T-helper 2 cell treated with Interferon-gamma antibody and Interleukin-4, amounts not matched to agents 5 μg/mL and 100 μg/mL, for 36 hours (primary cell): ENCODE measurements at regions not wholly inside any gene's neighbourhood (a gene's known extent, or its start where the extent isn't known, plus 50 kb on each side); places are given as distances from the start of the nearest gene placed in this dataset.

Experiments used
- DNase-seq: peaks from one replicate; pipeline ENCODE4 v3.0.0; 2021; ENCODE audit warnings: low spot score
- H3K27ac Mint-ChIP-seq: one replicate; pipeline ENCODE4 v1.8.0; 2021; ENCODE audit warnings: mild to moderate bottlenecking, mixed read lengths
- H3K27me3 Mint-ChIP-seq: one replicate; pipeline ENCODE4 v1.8.0; 2021; ENCODE audit warnings: low read depth, mixed read lengths
- H3K36me3 Mint-ChIP-seq: one replicate; pipeline ENCODE4 v1.8.0; 2021; ENCODE audit warnings: low read depth, mixed read lengths
- H3K4me1 Mint-ChIP-seq: one replicate; pipeline ENCODE4 v1.8.0; 2021; ENCODE audit warnings: low read depth, mixed read lengths
- H3K4me3 Mint-ChIP-seq: one replicate; pipeline ENCODE4 v1.8.0; 2022; ENCODE audit warnings: mild to moderate bottlenecking, moderate library complexity, mixed read lengths
- H3K9me3 Mint-ChIP-seq: one replicate; pipeline ENCODE4 v1.8.0; 2021; ENCODE audit warnings: mixed read lengths

DNA sequence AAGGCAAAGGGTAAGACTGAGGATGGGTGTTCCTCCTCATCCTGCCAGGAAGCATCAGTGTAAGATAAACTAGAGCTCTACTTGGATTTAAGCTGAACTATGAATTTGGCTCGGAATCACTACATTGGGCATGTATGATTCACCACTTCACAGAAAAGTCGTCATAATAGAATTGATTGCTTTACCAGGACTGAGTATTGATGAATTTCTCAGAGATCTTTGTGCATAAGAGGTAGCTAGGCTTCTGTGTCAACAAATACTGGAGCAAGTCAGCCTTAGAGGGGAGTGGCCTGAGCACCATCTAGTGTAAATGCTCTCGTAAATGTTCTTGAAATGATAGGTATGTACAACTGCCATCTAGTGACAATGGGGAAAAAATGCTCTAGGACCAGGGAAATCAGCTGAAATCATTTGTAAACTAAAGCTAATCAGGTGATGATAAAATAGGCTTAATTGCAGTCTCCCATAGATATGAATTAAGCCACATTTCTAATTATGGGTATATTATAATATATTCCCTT, 309.5 kb upstream of the FMR1 start:
- no peaks in the 10 kb centered on the region for H3K27me3 Mint-ChIP-seq
- no peak overlapping the region for H3K27ac Mint-ChIP-seq
- no peak overlapping the region for H3K4me3 Mint-ChIP-seq
- no peak for DNase-seq
- no peaks in the 10 kb centered on the region for H3K36me3 Mint-ChIP-seq
- H3K9me3 Mint-ChIP-seq = no peaks in the 10 kb centered on the region
- no peaks in the 10 kb centered on the region for H3K4me1 Mint-ChIP-seq

DNA sequence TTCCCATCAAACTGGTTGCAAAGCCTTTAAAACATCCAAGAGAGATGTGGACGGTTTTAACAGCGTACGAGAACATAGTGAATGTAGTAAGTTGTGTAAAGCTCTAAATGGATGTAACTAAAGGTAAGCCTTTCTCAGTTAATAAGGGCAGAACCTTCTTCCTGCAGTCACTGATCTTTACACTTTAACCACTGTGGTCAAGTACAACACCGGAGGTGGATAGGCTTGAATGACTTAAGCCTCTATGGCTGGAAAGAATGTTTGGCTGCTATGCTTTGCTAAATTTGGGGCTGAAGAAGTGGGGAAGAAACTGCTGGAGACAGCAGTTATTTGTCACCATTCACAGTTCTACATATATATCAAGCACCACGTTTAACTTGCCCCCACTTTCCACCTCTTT, 285.1 kb upstream of the FMR1 start:
- H3K36me3 Mint-ChIP-seq = no peaks in the 10 kb centered on the region
- H3K4me1 Mint-ChIP-seq = no peaks in the 10 kb centered on the region
- no peak overlapping the region for H3K27ac Mint-ChIP-seq
- no peak overlapping the region for H3K4me3 Mint-ChIP-seq
- no peak for DNase-seq
- H3K9me3 Mint-ChIP-seq = no peaks in the 10 kb centered on the region
- no peaks in the 10 kb centered on the region for H3K27me3 Mint-ChIP-seq

DNA sequence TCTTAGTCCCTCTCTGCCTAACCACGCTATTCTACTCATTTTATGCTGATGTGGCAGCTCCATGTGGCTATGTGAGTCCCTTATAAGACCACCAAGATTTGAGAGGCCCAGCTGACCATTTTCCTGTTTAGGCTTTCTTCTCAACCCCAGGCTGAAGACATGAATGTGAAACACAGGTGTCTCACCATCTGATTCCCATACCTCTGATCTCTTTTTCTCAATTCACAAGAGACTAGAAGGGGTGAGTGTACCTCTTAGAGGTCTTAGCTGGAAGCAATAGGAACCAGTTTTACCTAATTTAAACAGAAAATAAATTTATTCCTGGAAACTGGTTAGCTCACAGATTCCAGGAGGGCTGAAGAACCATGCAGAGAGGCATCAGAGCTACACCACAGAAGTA, 276.5 kb upstream of the FMR1 start:
- H3K27ac Mint-ChIP-seq = no peak overlapping the region
- H3K9me3 Mint-ChIP-seq = no peaks in the 10 kb centered on the region
- no peak for DNase-seq
- H3K27me3 Mint-ChIP-seq = no peaks in the 10 kb centered on the region
- no peak overlapping the region for H3K4me3 Mint-ChIP-seq
- no peaks in the 10 kb centered on the region for H3K4me1 Mint-ChIP-seq
- no peaks in the 10 kb centered on the region for H3K36me3 Mint-ChIP-seq

DNA sequence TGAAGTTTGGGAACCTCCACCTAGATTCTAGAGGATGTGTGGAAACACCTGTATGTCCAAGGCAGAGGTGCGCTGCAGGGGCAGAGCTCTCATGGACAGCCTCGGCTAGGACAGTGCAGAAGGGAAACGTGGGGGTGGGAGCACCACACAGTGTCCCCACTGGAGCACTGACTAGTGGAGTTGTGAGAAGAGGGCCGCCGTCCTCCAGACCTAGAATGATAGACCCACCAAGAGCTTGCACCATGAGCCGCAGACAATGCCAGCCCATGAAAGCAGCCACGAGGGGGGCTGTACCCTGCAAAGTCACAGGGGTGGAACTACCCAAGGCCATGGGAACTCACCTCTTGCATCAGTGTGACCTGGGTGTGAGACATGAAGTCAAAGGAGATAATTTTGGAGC, 274.5 kb upstream of the FMR1 start:
- Mint-ChIP-seq H3K4me3 (no peak overlapping the region), H3K36me3 (no peaks in the 10 kb centered on the region), H3K27ac (no peak overlapping the region), H3K27me3 (no peaks in the 10 kb centered on the region), H3K9me3 (no peaks in the 10 kb centered on the region), H3K4me1 (no peaks in the 10 kb centered on the region)
- DNase-seq = no peak

DNA sequence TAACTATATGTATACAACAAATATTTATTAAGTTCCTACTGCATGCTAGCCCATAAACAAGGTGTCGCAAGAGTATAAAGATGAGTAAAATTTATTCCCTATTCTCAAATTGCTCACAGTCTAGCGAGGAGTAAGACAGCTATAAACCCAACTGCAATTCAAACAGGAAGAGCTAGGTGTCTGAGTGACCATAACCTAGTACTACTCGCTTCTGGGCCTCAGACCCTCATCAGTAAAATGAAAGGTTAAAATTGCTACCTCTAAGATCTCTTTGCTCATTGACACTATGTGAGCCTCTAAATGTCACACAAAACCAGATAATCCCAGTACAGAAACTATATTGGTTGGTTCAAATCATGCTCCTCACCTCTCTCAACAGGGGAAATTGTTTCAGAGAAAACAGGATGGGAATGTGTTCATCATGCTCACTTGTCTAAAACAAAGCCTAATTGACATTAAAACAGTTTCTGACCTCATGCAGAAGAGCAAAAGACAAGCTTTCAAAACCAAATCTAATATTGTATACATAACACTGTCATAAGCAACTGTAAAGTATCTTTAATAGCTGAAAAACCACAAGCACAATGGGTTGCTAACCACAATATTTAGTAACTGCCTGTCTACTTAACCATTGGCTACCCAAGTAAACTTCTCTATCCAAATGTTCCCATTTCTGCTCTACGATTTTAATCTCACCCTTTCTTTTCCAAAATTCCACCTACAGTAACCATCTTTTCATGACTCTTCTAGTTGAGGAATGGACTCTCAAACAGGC, 264.6 kb upstream of the FMR1 start:
- no peak for DNase-seq
- Mint-ChIP-seq H3K36me3 (no peaks in the 10 kb centered on the region), H3K4me3 (no peak overlapping the region), H3K9me3 (no peaks in the 10 kb centered on the region), H3K27ac (no peak overlapping the region), H3K4me1 (no peaks in the 10 kb centered on the region), H3K27me3 (no peaks in the 10 kb centered on the region)

DNA sequence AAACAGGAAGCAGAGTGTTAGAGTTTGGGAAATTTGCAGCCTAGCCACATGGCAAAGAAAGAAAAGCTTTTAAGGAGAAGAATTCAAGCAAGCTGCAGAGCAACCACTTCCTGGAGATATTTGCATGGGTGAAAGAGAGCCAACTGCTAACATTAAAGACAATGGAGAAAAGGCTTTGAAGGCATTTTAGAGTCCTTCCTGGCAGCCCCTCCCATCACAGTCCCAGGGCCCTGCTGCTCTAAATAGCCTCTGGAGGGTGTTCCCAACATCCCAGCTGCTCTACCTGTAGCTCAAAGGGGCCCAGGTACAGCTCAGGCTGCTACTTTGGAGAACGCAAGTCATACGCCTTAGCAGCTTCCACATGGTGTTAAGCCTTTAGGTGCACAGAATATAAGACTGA, 235.9 kb upstream of the FMR1 start:
- no peaks in the 10 kb centered on the region for H3K4me1 Mint-ChIP-seq
- H3K36me3 Mint-ChIP-seq = no peaks in the 10 kb centered on the region

DNA sequence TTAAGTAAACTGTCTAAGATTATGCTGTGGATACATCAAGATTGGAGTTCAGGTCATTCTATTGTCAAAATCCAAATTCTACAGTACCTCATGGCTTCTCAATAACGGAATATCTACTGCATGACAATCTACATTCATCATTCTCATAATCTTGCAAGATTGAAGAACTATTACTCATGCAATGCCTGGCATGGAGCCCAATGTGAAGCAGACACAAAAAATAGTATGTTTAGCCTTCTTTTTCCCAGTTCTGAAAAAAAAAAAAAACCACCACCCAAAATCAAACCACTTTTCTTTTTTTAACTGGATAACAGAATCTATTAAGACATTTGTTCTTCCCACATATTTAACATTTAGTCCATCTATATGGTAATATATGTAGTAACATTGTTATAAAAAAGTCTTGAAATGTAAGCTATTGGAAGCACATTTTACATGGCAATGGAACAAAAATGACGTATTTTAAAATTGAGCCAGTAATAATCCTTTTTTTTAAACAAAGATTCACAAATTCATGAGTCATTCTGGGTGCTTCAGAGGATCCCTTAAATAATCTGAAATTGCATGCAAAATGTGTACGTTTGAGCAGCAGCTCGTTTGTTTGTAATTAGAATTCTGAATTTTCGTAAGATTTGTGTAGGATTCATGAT, 232.2 kb upstream of the FMR1 start:
- H3K36me3 Mint-ChIP-seq = no peaks in the 10 kb centered on the region
- H3K27me3 Mint-ChIP-seq = no peaks in the 10 kb centered on the region
- H3K4me3 Mint-ChIP-seq = no peak overlapping the region
- H3K9me3 Mint-ChIP-seq = no peaks in the 10 kb centered on the region
- DNase-seq = no peak
- no peaks in the 10 kb centered on the region for H3K4me1 Mint-ChIP-seq
- no peak overlapping the region for H3K27ac Mint-ChIP-seq

More for the DNA sequence above, 235.9 kb upstream of the FMR1 start:
- H3K4me3 Mint-ChIP-seq = no peak overlapping the region
- H3K27me3 Mint-ChIP-seq = no peaks in the 10 kb centered on the region
- no peaks in the 10 kb centered on the region for H3K9me3 Mint-ChIP-seq
- no peak for DNase-seq
- no peak overlapping the region for H3K27ac Mint-ChIP-seq

DNA sequence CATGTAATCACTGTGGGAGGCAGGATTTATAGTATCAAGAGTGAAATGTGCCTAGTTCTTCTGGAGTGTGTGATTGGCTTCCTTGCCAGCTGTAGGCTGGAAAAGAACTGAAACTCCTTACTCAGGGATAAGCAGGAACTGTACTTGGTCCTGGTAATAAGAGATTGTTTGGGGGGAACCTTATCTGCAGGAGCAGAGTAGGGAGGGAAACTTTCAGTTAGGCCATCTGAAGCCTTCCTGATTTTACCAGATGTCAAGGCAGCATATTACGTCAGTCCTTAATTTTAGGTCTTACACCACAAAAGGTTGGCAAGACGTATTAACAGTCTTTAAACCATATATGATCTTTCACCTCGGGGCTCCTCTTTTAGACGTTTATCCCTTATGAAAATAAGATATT, 231.5 kb upstream of the FMR1 start:
- no peaks in the 10 kb centered on the region for H3K36me3 Mint-ChIP-seq
- no peaks in the 10 kb centered on the region for H3K9me3 Mint-ChIP-seq
- no peak overlapping the region for H3K27ac Mint-ChIP-seq
- no peaks in the 10 kb centered on the region for H3K27me3 Mint-ChIP-seq
- H3K4me3 Mint-ChIP-seq = no peak overlapping the region
- DNase-seq = no peak
- no peaks in the 10 kb centered on the region for H3K4me1 Mint-ChIP-seq

DNA sequence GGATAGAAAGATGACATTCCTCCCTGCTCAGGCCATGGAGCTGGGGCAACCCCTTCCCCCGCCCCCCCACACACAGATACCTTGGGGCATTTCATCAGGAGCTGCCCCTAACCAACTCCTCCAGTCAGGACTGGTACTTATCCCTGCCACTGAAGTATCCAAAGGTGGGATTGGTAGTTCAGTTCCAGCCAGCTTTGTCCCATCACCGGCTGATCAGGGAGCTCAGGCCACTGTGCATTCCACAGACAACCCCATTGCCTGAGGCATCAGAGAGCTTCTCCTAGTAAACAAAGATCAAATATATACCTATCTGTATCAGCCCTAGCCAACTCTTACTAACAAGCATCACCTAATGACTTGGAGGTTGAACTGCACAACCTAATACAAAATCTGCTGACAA, 218.2 kb upstream of the FMR1 start:
- H3K4me1 Mint-ChIP-seq = no peaks in the 10 kb centered on the region

DNA sequence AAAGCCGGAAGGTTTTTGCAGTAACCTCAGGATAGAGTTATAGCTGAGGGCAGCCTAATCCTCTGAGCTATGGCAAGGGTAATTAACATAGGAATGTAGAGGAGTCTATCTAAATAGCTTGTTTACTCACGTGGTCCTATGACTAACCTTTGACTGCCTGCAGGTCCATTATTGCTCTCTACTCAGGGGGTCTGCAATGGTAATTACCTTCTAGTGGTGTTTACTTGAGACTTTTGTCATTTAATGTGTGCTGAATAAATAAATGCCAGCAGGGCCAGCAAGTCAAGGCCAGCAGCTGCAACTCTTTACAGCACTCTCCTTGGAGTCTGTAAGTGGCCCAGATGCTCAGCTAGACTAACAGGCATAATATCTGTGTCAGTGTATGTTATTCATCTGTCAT, 212.7 kb upstream of the FMR1 start:
- DNase-seq = no peak
- Mint-ChIP-seq H3K27me3 (no peaks in the 10 kb centered on the region), H3K27ac (no peak overlapping the region), H3K4me3 (no peak overlapping the region), H3K9me3 (no peaks in the 10 kb centered on the region), H3K36me3 (no peaks in the 10 kb centered on the region), H3K4me1 (no peaks in the 10 kb centered on the region)

More for the DNA sequence above, 218.2 kb upstream of the FMR1 start:
- Mint-ChIP-seq H3K27me3 (no peaks in the 10 kb centered on the region), H3K4me3 (no peak overlapping the region), H3K27ac (no peak overlapping the region), H3K36me3 (no peaks in the 10 kb centered on the region), H3K9me3 (no peaks in the 10 kb centered on the region)
- DNase-seq = no peak

DNA sequence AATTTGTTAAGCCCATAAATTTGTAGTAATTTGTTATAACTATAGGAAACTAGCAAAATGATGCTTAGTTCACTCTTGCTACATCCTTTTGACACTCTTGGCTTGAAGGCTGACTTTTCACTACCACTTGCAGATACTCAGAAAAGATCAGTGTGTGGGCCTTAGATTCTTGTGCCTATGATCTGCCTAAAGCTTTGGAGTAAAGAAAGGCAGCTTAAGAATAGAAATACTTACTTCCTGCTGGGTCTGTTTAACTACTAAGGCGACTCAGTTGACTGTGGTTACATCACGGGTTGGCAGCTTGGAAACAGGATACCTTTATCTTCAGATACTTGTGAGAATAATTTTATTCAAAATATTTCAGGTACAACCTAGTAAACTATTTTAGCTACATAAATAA, 201.4 kb upstream of the FMR1 start:
- Mint-ChIP-seq H3K36me3 (no peaks in the 10 kb centered on the region), H3K4me1 (no peaks in the 10 kb centered on the region), H3K9me3 (no peaks in the 10 kb centered on the region), H3K4me3 (no peak overlapping the region), H3K27ac (no peak overlapping the region), H3K27me3 (no peaks in the 10 kb centered on the region)
- DNase-seq = no peak

DNA sequence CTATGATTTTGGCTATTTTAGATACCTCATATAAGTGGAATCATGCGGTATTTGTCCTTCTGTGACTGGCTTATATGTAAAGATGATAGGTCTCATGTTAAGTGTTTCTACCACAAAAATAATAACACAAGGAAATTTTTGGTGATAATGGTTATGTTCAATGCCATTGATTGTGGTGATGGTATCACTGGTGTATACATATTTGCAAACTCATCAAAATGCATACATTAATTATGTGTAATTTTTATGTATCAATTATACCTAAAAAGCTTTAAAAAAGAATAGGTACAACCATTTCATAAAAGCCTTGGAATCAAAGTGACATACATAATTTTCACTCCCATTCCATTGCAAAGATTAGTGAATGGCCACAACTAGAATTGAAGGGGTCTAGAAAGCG, 178.3 kb upstream of the FMR1 start:
- Mint-ChIP-seq H3K4me1 (peaks cover 6% of the 10 kb centered on the region), H3K27ac (no peak overlapping the region), H3K4me3 (no peak overlapping the region), H3K27me3 (no peaks in the 10 kb centered on the region), H3K36me3 (no peaks in the 10 kb centered on the region), H3K9me3 (no peaks in the 10 kb centered on the region)
- no peak for DNase-seq

DNA sequence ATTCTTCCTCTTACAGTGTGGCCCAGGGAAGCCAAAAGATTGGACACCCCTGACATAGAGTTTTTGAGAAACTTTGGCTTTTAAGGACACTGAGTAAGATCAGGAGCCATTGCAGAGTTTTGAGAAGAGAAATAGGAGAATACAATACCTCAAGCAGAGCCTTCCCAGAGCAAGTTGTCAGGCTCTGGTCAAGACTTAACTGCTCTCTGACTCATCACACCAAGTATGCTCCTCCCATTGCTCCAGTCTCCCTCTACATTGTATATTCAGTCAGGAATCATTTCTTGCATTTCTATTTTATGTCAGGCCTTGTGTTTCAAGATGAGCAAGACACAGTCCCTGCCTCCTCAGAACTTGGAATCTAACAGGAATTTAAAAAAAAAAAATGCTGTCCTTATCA, 176.4 kb upstream of the FMR1 start:
- no peak for DNase-seq
- H3K27ac Mint-ChIP-seq = no peak overlapping the region
- peaks cover 8% of the 10 kb centered on the region for H3K4me1 Mint-ChIP-seq
- H3K27me3 Mint-ChIP-seq = no peaks in the 10 kb centered on the region
- no peaks in the 10 kb centered on the region for H3K9me3 Mint-ChIP-seq
- H3K36me3 Mint-ChIP-seq = no peaks in the 10 kb centered on the region
- H3K4me3 Mint-ChIP-seq = no peak overlapping the region

DNA sequence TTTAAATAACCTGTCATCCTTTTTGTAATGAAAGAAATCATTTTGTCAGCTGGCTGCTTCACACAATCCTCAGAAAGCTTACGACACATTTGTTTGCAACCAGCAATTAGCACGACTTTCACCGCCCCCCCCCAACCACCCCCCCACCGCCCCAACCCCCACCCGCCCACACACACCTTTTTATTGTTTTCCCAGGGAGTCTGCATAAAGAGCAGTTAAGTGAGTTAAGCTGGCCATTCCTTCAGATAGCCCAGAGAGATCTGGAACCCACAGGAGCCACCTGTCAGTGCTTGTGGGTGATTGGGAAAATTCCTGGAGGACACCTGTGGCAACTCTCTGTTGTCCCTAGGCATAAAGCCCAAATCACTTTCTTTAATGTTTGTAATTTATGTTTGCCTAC, 175.7 kb upstream of the FMR1 start:
- Mint-ChIP-seq H3K27ac (no peak overlapping the region), H3K27me3 (no peaks in the 10 kb centered on the region), H3K36me3 (no peaks in the 10 kb centered on the region), H3K4me1 (peaks cover 8% of the 10 kb centered on the region), H3K4me3 (no peak overlapping the region), H3K9me3 (no peaks in the 10 kb centered on the region)
- no peak for DNase-seq

DNA sequence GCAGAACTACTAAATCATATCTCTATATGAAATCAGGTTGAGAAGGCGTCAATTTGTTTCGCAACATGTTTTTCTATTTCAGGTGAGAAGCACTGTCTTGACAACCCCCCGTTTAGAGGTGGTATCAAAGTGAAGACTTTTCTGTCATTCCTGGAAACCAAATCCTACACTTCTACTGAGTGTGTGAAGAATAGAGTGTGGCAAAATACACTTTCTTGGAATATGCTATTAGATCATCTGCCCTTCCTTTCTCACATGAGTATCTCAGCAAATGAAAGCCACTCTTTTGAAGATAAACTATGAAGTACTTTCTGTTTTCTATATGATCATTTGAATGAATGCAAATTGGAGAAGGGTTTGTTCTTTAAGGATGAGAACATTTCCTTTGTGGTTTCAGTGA, 174.0 kb upstream of the FMR1 start:
- no peaks in the 10 kb centered on the region for H3K27me3 Mint-ChIP-seq
- peak overlapping the region; percentile 82 for H3K27ac Mint-ChIP-seq
- peak overlapping the region; percentile 56 for H3K4me3 Mint-ChIP-seq
- DNase-seq = no peak
- peaks cover 8% of the 10 kb centered on the region for H3K4me1 Mint-ChIP-seq
- H3K36me3 Mint-ChIP-seq = no peaks in the 10 kb centered on the region
- H3K9me3 Mint-ChIP-seq = no peaks in the 10 kb centered on the region
